SJCRH30 (cell line): ENCODE measurements at regions not wholly inside any gene's neighbourhood (a gene's known extent, or its start where the extent isn't known, plus 50 kb on each side); places are given as distances from the start of the nearest gene placed in this dataset.

Experiments used
- DNase-seq, 2 experiments: peaks; one replicate each; pipeline ENCODE4 v3.0.0-alpha.2; 2015 to 2020
- H3K27ac ChIP-seq: fragments of 250-450 bp; sonication (Bioruptor Pico); 2 replicates; pipeline ENCODE4 v1.5.1; 2020; ENCODE audit warnings: mild to moderate bottlenecking, moderate library complexity
- H3K27me3 ChIP-seq: fragments of 250-450 bp; sonication (Bioruptor Pico); 2 replicates; pipeline ENCODE4 v1.5.1; 2020; ENCODE audit warnings: mild to moderate bottlenecking, moderate library complexity
- H3K36me3 ChIP-seq: fragments of 250-450 bp; sonication (Bioruptor Pico); 2 replicates; pipeline ENCODE4 v1.5.1; 2020; ENCODE audit warnings: mild to moderate bottlenecking, moderate library complexity
- H3K4me1 ChIP-seq: fragments of 250-450 bp; sonication (Bioruptor Pico); 2 replicates; pipeline ENCODE4 v1.5.1; 2020; ENCODE audit warnings: mild to moderate bottlenecking, moderate library complexity
- H3K4me3 ChIP-seq: fragments of 250-450 bp; sonication (Bioruptor Pico); 2 replicates; pipeline ENCODE4 v1.5.1; 2020; ENCODE audit warnings: mild to moderate bottlenecking, moderate library complexity
- H3K9me3 ChIP-seq: fragments of 250-450 bp; sonication (Bioruptor Pico); replicated peaks from 2 replicates; pipeline ENCODE4 v1.5.1; 2020; ENCODE audit warnings: mild to moderate bottlenecking, moderate library complexity

- no peak overlapping the region for H3K4me3 ChIP-seq
- no peaks in the 10 kb centered on the region for H3K4me1 ChIP-seq
- no peaks in the 10 kb centered on the region for H3K9me3 ChIP-seq
- no peaks in the 10 kb centered on the region for H3K36me3 ChIP-seq
- DNase-seq: no peak
- no peaks in the 10 kb centered on the region for H3K27me3 ChIP-seq
- H3K27ac ChIP-seq: no peak overlapping the region
These were observed 157.4 kb downstream of the ANKRD30B start for GRCh38 chr18:14905350-14905749.

- Histone ChIP-seq H3K9me3 (no peaks in the 10 kb centered on the region), H3K36me3 (no peaks in the 10 kb centered on the region), H3K27ac (no peak overlapping the region), H3K27me3 (no peaks in the 10 kb centered on the region), H3K4me3 (no peak overlapping the region), H3K4me1 (no peaks in the 10 kb centered on the region)
- DNase-seq: no peak
These were observed 158.0 kb downstream of the ANKRD30B start for GRCh38 chr18:14905979-14906378.

GRCh38 chr18:14907420-14907819, 159.4 kb downstream of the ANKRD30B start:
- H3K36me3 ChIP-seq: no peaks in the 10 kb centered on the region
- H3K4me3 ChIP-seq: no peak overlapping the region
- H3K27me3 ChIP-seq: no peaks in the 10 kb centered on the region
- no peak for DNase-seq
- no peaks in the 10 kb centered on the region for H3K4me1 ChIP-seq
- no peaks in the 10 kb centered on the region for H3K9me3 ChIP-seq
- no peak overlapping the region for H3K27ac ChIP-seq

- Histone ChIP-seq H3K36me3 (no peaks in the 10 kb centered on the region), H3K4me1 (no peaks in the 10 kb centered on the region), H3K9me3 (no peaks in the 10 kb centered on the region), H3K4me3 (no peak overlapping the region), H3K27me3 (no peaks in the 10 kb centered on the region), H3K27ac (no peak overlapping the region)
- no peak for DNase-seq
These were observed 160.6 kb downstream of the ANKRD30B start for GRCh38 chr18:14908541-14908940.

- no peak overlapping the region for H3K4me3 ChIP-seq
- no peak for DNase-seq
- H3K4me1 ChIP-seq: no peaks in the 10 kb centered on the region
- no peaks in the 10 kb centered on the region for H3K36me3 ChIP-seq
- no peaks in the 10 kb centered on the region for H3K9me3 ChIP-seq
- H3K27me3 ChIP-seq: no peaks in the 10 kb centered on the region
- no peak overlapping the region for H3K27ac ChIP-seq
These were observed 165.0 kb downstream of the ANKRD30B start for GRCh38 chr18:14912967-14913366.

- no peak for DNase-seq
- no peak overlapping the region for H3K4me3 ChIP-seq
- H3K27ac ChIP-seq: no peak overlapping the region
- no peaks in the 10 kb centered on the region for H3K27me3 ChIP-seq
- no peaks in the 10 kb centered on the region for H3K36me3 ChIP-seq
- no peaks in the 10 kb centered on the region for H3K4me1 ChIP-seq
- no peaks in the 10 kb centered on the region for H3K9me3 ChIP-seq
These were observed 166.1 kb downstream of the ANKRD30B start for GRCh38 chr18:14914121-14914520.

- Histone ChIP-seq H3K4me1 (no peaks in the 10 kb centered on the region), H3K27me3 (no peaks in the 10 kb centered on the region), H3K27ac (no peak overlapping the region), H3K9me3 (no peaks in the 10 kb centered on the region), H3K36me3 (no peaks in the 10 kb centered on the region), H3K4me3 (no peak overlapping the region)
- no peak for DNase-seq
These were observed 166.8 kb downstream of the ANKRD30B start for GRCh38 chr18:14914771-14915170.

- H3K27me3 ChIP-seq: no peaks in the 10 kb centered on the region
- H3K4me3 ChIP-seq: no peak overlapping the region
- H3K36me3 ChIP-seq: no peaks in the 10 kb centered on the region
- no peaks in the 10 kb centered on the region for H3K9me3 ChIP-seq
- no peak for DNase-seq
- H3K27ac ChIP-seq: no peak overlapping the region
- H3K4me1 ChIP-seq: no peaks in the 10 kb centered on the region
These were observed 168.2 kb downstream of the ANKRD30B start for GRCh38 chr18:14916181-14916580.

GRCh38 chr18:14916851-14917250, 168.9 kb downstream of the ANKRD30B start:
- Histone ChIP-seq H3K27me3 (no peaks in the 10 kb centered on the region), H3K4me3 (no peak overlapping the region), H3K27ac (no peak overlapping the region), H3K9me3 (no peaks in the 10 kb centered on the region), H3K4me1 (no peaks in the 10 kb centered on the region), H3K36me3 (no peaks in the 10 kb centered on the region)
- no peak for DNase-seq

- DNase-seq: no peak
- Histone ChIP-seq H3K36me3 (no peaks in the 10 kb centered on the region), H3K9me3 (no peaks in the 10 kb centered on the region), H3K27me3 (no peaks in the 10 kb centered on the region), H3K4me1 (no peaks in the 10 kb centered on the region), H3K4me3 (no peak overlapping the region), H3K27ac (no peak overlapping the region)
These were observed 169.3 kb downstream of the ANKRD30B start for GRCh38 chr18:14917311-14917710.

GRCh38 chr18:14919666-14920065, 171.7 kb downstream of the ANKRD30B start:
- Histone ChIP-seq H3K36me3 (no peaks in the 10 kb centered on the region), H3K27ac (no peak overlapping the region), H3K4me1 (no peaks in the 10 kb centered on the region), H3K9me3 (no peaks in the 10 kb centered on the region), H3K4me3 (no peak overlapping the region), H3K27me3 (no peaks in the 10 kb centered on the region)
- DNase-seq: no peak

- Histone ChIP-seq H3K27me3 (no peaks in the 10 kb centered on the region), H3K36me3 (no peaks in the 10 kb centered on the region), H3K4me3 (no peak overlapping the region)
These were observed 173.1 kb downstream of the ANKRD30B start for GRCh38 chr18:14921031-14921430.

GRCh38 chr18:14921547-14921946, 173.6 kb downstream of the ANKRD30B start:
- Histone ChIP-seq H3K36me3 (no peaks in the 10 kb centered on the region), H3K4me3 (no peak overlapping the region), H3K4me1 (no peaks in the 10 kb centered on the region), H3K9me3 (no peaks in the 10 kb centered on the region), H3K27ac (no peak overlapping the region), H3K27me3 (no peaks in the 10 kb centered on the region)
- no peak for DNase-seq

More at GRCh38 chr18:14921031-14921430, 173.1 kb downstream of the ANKRD30B start:
- DNase-seq: no peak
- Histone ChIP-seq H3K27ac (no peak overlapping the region), H3K9me3 (no peaks in the 10 kb centered on the region), H3K4me1 (no peaks in the 10 kb centered on the region)

- Histone ChIP-seq H3K27me3 (no peaks in the 10 kb centered on the region), H3K9me3 (no peaks in the 10 kb centered on the region), H3K36me3 (no peaks in the 10 kb centered on the region), H3K4me1 (no peaks in the 10 kb centered on the region), H3K4me3 (no peak overlapping the region), H3K27ac (no peak overlapping the region)
- DNase-seq: no peak
These were observed 174.1 kb downstream of the ANKRD30B start for GRCh38 chr18:14922031-14922430.

- no peak overlapping the region for H3K4me3 ChIP-seq
- DNase-seq: no peak
- no peaks in the 10 kb centered on the region for H3K36me3 ChIP-seq
- H3K4me1 ChIP-seq: no peaks in the 10 kb centered on the region
- H3K9me3 ChIP-seq: no peaks in the 10 kb centered on the region
- no peaks in the 10 kb centered on the region for H3K27me3 ChIP-seq
- H3K27ac ChIP-seq: no peak overlapping the region
These were observed 175.1 kb downstream of the ANKRD30B start for GRCh38 chr18:14922965-14923565.

GRCh38 chr18:14924226-14924625, 176.3 kb downstream of the ANKRD30B start:
- H3K4me1 ChIP-seq: no peaks in the 10 kb centered on the region
- H3K36me3 ChIP-seq: no peaks in the 10 kb centered on the region
- DNase-seq: no peak
- H3K27ac ChIP-seq: no peak overlapping the region
- H3K9me3 ChIP-seq: no peaks in the 10 kb centered on the region
- H3K4me3 ChIP-seq: no peak overlapping the region
- no peaks in the 10 kb centered on the region for H3K27me3 ChIP-seq
